ENCODE measurements at regions not wholly inside any gene's neighbourhood (a gene's known extent, or its start where the extent isn't known, plus 50 kb on each side); places are given as distances from the start of the nearest gene placed in this dataset.

- TF ChIP-seq CTCF (conservative IDR thresholded peaks at IDR 0.05; ENCODE audit: low read length) (no peak), EZH2phosphoT487 (IDR thresholded peaks at IDR 0.05; ENCODE audit: borderline replicate concordance) (no peak)
Observed at GRCh38 chr1:222416001-222416791, 131.7 kb downstream of the HHIPL2 start.
